HL-60/S4 treated with retinoic acid at 250 ng/mL for 4 days and 3 days (cell line): ENCODE measurements at regions not wholly inside any gene's neighbourhood (a gene's known extent, or its start where the extent isn't known, plus 50 kb on each side); places are given as distances from the start of the nearest gene placed in this dataset.

ENCODE experiments used
- in situ Hi-C: fragments of 300-500 bp; cut with MboI; formaldehyde crosslinking; loops from 2 replicates; pipeline ENCODE4 v1.7.0; 2022; ENCODE audit warnings: low sequenced_read_pairs

- in situ Hi-C loops = no loop called here
Measured at GRCh38 chr2:199136242-199136641, 321.5 kb downstream of the SATB2 start.

- in situ Hi-C loops = no loop called here
Measured at GRCh38 chr2:199131876-199132275, 325.9 kb downstream of the SATB2 start.

- in situ Hi-C loops = no loop called here
Measured at GRCh38 chr2:199131136-199131655, 326.5 kb downstream of the SATB2 start.

- in situ Hi-C loops = no loop called here
Measured at GRCh38 chr2:199130501-199130900, 327.2 kb downstream of the SATB2 start.

- in situ Hi-C loops = no loop called here
Measured at GRCh38 chr2:199128476-199129229, 329.1 kb downstream of the SATB2 start.

GRCh38 chr2:199119796-199120195 lies 337.9 kb downstream of the SATB2 start:
- in situ Hi-C loops = no loop called here

GRCh38 chr2:199118673-199119112 lies 339.0 kb downstream of the SATB2 start:
- in situ Hi-C loops = no loop called here

- in situ Hi-C loops = no loop called here
Measured at GRCh38 chr2:199115169-199115568, 342.6 kb downstream of the SATB2 start.

- in situ Hi-C loops = no loop called here
Measured at GRCh38 chr2:199113111-199113510, 344.6 kb downstream of the SATB2 start.

GRCh38 chr2:199111458-199111857 lies 346.3 kb downstream of the SATB2 start:
- in situ Hi-C loops = no loop called here

GRCh38 chr2:199108056-199108455 lies 349.7 kb downstream of the SATB2 start:
- in situ Hi-C loops = no loop called here

- in situ Hi-C loops = no loop called here
Measured at GRCh38 chr2:199105826-199106225, 351.9 kb downstream of the SATB2 start.

GRCh38 chr2:199101487-199101886 lies 356.3 kb downstream of the SATB2 start:
- in situ Hi-C loops = no loop called here

- in situ Hi-C loops = no loop called here
Measured at GRCh38 chr2:199100326-199101110, 357.2 kb downstream of the SATB2 start.

GRCh38 chr2:199092419-199092818 lies 365.3 kb downstream of the SATB2 start:
- in situ Hi-C loops = no loop called here

- in situ Hi-C loops = no loop called here
Measured at GRCh38 chr2:199085261-199085660, 372.5 kb downstream of the SATB2 start.

GRCh38 chr2:199070322-199070949 lies 387.3 kb downstream of the SATB2 start:
- in situ Hi-C loops = no loop called here

- in situ Hi-C loops = no loop called here
Measured at GRCh38 chr2:199064201-199064600, 393.5 kb downstream of the SATB2 start.

- in situ Hi-C loops = no loop called here
Measured at GRCh38 chr2:199057936-199058335, 399.8 kb downstream of the SATB2 start.

- in situ Hi-C loops = no loop called here
Measured at GRCh38 chr2:199055336-199055735, 402.4 kb downstream of the SATB2 start.

GRCh38 chr2:199042660-199043379 lies 414.9 kb downstream of the SATB2 start:
- in situ Hi-C loops = no loop called here
